HG02885 (cell line): ENCODE measurements at regions not wholly inside any gene's neighbourhood (a gene's known extent, or its start where the extent isn't known, plus 50 kb on each side); places are given as distances from the start of the nearest gene placed in this dataset.
"Not testable (repeated sequence)": the region's sequence is repeated elsewhere in the genome, so short reads cannot be mapped to it uniquely, and the experiment has no call there.

Experiments used
- ATAC-seq: cut with Tn5 transposase; IDR thresholded peaks from one replicate; pipeline ENCODE4 v1.9.1; 2021; ENCODE audit warnings: mild to moderate bottlenecking; ENCODE audit not compliant: unreplicated experiment, poor library complexity

DNA sequence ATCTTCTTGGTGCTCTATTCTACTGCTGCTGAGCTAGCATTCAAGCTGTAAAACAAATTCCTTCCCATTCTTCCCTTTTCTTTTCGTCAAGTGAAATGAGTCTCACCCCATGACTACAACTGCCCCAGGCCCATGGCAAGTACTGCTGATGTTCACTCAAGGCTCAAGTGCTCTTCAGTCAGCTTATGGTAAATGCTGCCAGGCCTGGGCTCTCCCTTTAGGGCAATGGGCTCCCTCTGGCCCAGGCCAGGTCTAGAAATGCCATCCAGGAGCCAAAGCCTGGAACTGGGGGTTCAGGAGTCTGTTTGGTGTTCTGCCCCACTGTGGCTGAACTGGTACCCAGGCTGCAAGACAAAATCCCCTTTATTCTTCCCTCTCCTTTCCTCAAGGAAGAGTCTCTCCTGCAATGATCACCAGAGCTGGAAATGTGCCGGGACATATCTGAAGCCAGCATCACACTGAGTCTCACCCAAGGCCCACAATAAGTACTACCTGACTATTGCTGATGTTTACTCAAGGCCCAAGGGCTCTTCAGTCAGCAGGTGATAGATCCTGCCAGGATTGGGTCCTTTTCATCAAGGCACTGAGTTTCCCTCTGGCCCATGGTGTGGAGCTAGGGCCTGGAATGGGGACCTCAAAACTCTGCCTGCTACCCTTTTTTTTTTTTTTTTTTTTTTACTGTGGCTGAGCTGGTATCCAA lies 205.0 kb upstream of the STAC start:
- no peak for ATAC-seq

DNA sequence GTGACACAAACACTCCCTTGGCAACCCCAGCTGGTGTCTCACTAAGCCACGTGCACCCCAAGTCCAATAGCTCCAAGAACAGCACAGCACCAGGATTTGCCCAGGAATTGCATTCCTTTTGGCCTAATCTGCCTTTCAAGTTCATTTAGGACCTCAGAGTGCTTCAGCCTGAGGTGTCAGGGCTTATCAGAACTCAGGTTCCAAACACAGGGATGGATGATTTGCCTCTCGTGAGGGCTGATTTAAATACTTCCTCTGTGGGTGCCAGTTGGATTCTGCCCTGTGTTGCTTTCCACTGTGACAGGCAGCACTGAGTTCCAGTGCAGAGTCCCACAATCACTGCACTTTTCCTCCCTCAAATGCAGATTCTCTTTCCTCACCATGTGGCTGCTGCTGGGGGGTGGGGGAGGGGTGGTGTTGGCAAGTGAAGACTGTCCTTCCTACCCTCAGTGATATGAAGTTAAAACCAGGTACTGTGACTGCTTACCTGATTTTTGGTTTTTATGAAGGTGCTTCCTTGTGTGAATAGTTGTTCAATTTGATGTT lies 204.3 kb upstream of the STAC start:
- ATAC-seq: no peak

DNA sequence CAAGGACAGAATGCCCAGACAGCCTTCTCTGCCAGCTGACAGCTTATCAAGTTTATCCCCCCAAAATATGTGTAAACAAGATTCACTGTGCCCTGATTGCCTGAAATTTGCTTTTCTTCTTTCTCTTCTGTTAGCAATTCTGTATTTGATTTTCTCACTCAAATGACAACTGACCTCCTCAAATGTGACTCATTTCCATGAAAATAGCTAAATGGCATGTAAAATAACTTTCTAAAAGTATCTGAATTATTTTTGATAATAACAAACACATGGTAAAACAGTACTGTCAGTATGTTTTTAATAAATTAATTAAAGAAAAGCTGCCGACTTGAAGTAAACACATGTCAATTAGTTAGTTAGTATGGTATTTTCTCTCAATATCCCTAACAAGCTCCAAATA lies 202.3 kb upstream of the STAC start:
- ATAC-seq: no peak

DNA sequence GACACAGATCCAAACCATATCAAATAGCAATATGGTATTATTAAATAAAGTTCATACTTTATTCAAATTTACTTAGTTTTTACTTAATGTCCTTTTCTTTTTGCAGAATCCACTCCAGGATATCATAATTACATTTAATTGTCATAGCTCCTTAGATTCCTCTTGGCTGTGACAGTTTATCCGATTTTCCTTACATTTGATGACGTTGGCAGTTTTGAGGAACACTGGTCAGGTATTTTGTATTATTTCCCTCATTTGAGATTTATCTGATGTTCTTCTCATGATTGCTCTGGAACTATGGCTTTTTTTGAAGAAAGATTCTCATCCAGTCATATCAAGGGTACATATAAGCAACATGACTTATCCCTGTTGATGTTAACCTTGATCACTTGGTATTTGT lies 198.3 kb upstream of the STAC start:
- ATAC-seq: no peak

DNA sequence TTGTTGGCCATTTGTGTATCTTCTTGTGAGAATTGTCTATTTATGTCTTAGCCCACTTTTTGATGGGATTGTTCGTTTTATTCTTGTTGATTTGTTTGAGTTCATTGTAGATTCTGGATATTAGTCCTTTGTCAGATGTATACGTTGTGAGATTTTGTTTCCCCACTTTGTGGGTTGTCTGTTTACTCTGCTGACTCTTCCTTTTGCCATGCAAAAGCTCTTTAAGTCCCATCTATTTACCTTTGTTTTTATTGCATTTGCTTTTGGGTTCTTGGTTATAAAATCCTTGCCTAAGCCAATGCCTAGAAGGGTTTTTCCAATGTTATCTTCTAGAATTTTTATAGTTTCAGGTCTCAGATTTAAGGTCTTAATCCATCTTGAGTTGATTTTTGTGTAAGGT lies 193.1 kb upstream of the STAC start:
- not testable (repeated sequence) for ATAC-seq

DNA sequence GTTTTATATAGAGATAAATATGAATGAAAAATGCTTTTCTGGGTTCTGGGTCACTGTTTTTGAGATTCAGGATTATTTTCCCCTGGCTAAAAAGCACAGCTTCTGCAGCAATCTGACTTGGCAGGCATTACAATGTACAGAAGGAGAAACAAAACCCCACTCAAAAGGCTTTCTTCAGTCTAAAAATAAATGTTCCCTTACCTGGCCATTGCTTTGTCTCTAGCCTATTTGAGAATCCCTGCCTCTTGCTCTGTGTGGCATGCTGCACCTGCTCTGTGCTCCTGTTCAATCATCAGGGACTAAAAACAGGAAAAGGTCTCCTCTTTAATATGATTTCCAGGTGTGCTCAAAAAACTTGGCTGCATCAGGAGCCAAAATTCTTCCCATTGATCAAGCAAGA lies 187.4 kb upstream of the STAC start:
- ATAC-seq: no peak

DNA sequence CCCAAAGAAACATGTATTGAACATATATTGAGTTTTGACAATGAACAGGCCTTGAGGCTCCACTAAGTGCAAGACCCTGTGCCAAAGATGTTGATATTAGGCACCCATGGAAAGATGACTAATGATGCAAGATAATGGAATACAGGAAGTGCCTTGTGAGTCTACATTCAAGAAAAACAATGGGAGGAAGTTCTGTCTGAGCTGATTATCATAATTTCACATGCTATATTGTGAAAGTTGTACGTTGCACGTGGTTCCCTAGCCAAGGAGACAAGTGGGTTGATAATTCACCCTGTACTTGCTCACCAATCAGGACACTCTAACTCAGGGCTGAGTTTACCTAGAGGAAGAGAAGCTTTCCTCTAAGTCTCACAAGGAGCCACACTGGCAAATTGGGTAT lies 186.9 kb upstream of the STAC start:
- no peak for ATAC-seq

DNA sequence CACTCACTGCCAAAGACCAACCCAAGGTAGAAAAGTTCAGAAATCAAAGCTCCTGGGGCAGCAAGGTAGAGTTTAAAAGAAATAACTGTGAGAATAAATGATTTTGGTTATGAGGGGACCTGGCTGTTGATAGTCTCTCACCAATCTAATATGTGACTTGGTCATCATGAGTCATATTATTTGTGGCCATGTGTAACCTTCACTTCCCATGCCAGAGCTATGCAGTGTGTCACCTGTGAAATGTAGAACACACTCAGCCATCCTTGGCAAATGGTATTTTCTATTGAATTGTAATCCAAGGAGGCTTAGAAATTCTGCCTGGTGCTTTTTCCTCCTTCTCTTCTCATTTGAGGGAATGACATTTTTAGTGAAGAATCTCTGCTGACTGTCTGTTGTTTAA lies 184.2 kb upstream of the STAC start:
- no peak for ATAC-seq

DNA sequence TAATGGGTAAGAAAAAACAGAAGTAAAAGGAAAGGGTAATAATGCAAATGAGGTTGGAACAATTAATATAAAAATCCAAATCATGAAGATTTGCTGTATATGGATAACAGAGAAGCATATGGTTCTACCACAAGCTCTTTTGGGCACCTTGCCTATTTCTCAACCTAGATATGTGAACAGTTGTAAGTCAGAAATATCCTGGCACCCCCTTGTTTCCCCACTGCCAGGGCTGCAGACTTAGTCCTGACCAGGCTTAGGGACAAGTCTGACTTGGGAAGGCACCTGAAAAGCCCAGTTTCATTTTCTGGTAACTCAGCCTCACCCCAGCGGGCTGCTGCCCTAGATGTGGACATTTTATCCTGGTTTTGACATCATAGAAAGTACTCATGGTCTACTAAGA lies 183.2 kb upstream of the STAC start:
- no peak for ATAC-seq

DNA sequence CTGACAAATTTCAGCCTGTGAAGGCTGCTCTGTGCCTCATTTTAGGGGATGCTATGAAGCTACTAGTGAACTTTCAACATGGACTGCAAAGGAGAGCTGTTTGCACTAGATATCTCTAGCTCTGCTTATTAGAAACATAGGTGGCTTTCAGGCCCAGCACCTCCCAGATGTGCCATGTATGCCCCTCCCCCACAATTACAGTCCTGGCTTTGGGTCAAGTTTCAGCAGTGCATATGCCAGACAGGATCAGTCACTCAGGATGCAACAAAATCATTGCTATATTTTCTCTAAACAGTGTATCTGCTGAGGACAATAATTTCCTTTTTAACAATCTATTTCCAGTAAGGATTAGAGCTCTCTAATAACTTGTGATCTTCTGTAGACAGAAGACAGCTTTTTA lies 178.8 kb upstream of the STAC start:
- ATAC-seq: no peak

DNA sequence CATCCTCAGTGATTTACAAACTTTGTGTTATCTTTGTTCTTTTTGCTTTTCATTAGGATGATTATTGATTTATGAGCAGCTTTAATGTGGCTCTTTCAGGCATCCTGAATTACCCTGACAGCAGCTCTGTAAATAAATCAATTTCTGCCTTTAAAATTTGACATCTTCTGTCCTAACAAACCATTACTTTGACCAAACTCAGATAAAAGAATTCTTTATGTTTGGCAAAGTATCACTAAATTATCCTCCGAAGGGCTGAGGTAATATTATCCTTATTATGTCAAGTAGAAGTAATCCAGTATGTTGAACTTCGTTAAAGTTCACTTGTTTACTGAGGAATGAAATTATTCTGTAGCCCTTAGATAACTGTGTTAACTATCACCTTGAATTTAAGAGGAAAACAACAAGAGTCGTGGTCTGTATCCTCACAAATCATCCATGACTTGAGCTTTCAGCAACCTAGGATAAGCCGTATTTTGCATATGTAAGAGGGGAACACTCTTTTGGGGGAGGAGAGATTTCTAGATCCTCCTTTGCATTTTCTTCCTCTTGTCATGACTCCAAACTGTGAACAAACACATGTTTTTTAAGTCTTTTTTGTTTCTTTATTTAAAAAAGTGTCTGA lies 173.2 kb upstream of the STAC start:
- ATAC-seq: no peak

DNA sequence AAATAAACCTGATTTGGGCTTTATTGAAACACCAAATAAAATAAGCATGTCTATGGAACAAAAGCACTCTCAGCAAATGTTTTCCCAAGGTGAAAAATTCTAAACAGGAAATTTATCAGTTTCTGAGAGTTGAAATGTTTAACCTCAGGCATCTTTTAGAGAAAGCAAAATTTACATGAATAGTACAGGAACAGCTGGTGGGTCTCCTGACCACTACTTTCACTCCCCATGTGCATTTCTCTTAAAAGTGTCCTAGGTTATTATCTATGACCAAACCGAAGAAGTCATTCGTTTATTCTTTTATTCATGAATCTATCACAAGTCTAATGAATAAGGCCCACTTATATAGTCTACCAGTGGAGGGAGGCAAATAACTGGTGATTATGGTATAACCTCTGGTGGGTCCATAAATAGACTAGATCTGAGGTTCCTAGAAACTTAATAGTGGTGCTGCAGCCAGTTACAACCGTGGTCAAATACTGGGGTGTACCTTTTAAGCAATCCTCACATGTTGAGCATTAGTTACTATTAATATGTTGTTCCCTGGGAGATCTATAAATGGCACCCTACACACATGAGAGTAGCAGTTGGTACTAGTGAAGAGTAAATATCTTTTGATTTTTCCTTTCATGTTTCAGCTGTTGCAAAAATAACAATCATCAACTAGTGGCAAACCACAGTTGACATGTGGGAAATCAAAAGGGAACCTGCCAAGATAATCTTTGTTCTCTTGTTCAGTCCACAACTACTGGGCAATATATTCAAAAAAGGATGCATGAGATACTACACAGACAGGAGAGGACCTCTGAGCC lies 169.3 kb upstream of the STAC start:
- no peak for ATAC-seq

DNA sequence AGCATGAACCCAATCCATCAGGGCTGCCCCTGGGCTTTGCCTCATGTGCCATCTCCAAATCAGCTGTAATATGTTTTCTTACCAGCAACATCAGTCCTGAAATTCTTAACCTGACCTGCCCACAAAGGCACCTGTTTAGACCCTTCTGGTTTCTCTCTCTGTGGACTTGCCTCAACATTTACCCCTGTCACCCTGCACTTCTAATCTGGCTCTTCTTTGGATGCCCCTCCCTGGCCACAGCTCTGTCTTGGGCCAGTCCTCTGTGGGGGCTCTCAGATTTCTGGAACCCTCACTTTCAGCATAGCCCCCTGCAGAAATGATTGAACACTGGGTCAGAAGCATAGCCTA lies 168.7 kb upstream of the STAC start:
- no peak for ATAC-seq

DNA sequence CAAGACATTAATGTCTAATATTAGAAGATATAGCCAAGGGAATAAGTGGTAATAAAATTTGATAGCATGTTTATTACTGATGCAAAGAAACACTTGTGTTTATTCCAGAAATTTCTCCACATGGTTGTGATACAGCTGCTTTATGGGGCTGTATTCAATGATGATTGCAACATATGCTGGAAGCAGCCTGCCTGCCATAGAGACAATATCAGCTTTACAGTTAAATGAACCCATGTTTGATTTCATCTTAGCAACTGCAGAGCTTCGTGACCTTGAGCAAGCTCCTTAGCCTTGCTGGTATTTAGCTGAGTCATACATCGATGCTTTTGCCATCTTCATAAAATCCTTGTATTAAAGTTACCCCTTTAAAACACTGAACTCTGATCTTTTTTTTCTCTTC lies 168.1 kb upstream of the STAC start:
- ATAC-seq: no peak

DNA sequence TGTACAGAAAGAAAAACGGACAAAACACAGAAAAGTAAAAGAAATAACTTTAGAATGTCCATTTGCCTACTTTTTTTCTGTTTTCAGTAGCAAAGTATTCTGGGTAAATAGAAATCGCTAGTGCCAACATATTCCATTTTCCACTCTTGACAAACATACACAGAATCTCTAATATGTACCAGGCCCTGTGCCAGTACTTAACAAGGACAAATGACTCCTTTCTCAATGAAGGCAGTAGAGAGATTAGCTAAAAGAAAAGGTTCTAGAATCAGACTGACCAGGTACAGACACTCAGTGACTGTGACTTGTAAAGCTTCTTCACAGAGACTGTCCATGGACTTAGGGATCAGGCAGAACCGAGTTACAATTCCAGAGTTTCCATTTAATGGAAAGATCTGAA lies 165.8 kb upstream of the STAC start:
- ATAC-seq: no peak

DNA sequence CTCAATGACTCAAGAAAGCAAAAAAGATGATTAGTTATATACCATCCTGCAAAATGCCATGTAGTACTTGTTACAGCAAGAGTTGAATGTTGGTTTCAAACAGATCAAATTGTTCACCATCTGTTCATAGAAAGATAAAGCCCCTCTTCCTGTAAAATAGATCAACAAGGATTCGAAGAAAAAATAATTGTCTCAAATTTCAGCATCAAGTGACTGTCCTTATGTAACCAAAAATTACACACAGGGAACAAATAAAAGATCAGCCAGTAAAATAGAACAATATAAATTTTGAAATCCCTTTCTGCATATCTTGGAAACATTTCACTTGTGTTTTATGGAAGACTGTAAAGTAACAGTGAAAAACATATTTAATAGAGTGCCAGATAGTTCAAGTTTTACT lies 165.1 kb upstream of the STAC start:
- ATAC-seq: no peak

DNA sequence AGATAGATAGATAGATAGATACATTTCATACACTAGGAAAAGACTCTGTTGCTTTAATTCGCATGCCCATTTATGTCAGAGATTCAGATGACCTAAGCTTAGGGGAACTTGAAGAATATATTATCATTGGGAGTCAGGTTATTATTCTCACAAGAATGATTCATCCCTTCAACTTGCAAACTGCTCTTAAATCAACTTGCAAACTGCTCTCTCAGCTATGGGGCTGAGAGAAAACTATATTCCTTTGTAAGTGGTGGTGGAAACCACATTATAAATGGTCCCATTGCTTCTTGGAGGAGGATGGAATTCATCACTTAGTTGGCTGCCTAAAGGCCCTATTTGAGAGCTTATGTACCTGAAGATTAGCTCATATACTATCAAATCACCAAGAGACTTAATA lies 160.9 kb upstream of the STAC start:
- ATAC-seq: no peak

DNA sequence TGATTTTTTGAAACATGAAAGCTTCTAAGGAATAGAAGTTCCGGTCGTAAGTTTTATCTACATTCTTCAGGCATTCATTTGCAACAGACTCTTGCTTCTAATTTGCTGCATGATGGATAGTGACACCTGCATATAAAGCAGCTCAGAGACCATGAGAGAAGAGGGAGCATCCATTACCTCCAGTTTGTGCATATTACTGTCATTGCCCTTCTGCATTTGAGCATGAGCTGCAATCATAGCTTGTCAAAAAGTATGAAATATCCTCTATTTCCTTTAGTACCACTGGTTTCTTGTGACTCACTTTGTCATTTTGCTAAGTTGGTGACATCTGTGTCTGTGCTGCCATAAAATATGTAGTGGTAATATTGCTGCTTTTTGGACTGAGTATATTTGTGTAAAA lies 160.1 kb upstream of the STAC start:
- ATAC-seq: no peak

DNA sequence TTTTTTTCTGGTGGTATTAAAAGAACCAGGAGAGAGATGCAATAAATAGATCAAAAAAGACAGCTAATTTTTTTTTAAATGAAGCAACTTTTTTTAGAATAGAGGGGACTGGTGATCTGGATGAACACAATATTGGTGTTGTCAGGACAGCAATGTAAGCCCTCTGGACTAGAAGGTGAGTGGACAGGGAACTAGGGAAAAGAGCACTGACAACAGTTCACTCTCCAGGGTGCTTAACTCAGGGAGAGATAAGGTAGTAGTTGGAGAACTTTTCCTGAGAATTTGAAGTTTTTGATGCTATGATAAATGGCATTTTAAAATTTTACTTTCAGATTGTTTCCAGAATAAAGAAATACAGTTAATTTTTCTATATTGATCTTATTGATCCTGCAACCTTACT lies 158.3 kb upstream of the STAC start:
- no peak for ATAC-seq

DNA sequence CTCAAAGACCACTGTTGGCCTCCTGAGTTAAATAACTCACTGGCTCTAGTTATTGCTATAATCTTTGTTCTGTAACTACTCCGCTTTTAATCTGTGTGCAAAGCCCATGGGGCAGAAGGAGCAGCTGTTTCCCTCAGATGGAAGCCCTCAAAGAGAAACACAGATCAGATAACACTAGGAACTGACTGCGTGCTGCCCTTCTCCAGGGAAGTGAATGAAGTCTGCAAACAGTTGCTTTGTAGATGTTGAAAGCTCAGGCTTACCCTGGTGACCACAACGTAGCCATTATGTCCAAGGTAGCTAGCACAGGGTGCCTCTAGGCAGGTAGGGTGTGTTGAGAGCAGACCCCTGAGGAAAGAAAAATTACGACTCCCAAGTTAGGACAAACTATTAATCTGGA lies 152.3 kb upstream of the STAC start:
- no peak for ATAC-seq

DNA sequence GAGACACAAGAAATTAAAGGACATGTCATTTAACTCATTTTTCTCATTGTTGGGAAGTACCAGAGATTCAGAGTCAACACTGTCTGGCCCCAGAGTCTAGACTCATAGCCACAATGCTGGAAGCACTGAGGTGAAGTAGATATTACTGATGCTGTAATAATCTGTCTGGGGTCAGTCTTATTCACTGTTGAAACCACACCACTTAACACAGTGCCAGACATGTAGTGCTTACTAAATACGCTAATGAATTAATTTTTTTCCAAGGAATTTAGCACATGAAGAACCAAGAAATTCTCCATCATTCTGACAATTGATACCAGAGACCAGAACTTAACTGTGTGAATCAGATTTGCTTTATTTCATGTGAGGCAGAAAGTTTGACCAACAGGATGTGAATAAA lies 150.8 kb upstream of the STAC start:
- no peak for ATAC-seq
